IMR-90 (cell line): ENCODE measurements at regions not wholly inside any gene's neighbourhood (a gene's known extent, or its start where the extent isn't known, plus 50 kb on each side); places are given as distances from the start of the nearest gene placed in this dataset.

Source experiments
- ATAC-seq: fragments of 200-7000 bp; cut with Tn5 transposase; 2 replicates; pipeline ENCODE4 v1.9.1; 2020; ENCODE audit warnings: low read depth, mild to moderate bottlenecking, moderate library complexity
- BruUV-seq: library from RNA; stranded (reverse); fragments of 400-500 nt; replicated peaks from 2 replicates; lab custom pipeline; 2021; lab: Mats Ljungman, UMichigan
- CTCF ChIA-PET: fragments of 300-600 bp; formaldehyde crosslinking; extraction: SDS; loops from one replicate; lab custom pipeline; 2021; ENCODE audit warnings: antibody characterized with exemption; lab: Yijun Ruan, JAX
- POLR2A ChIA-PET: fragments of 300-600 bp; sonication (Branson Sonifier 250); formaldehyde crosslinking; loops from one replicate; lab custom pipeline; 2022; ENCODE audit warnings: antibody characterized with exemption; ENCODE audit not compliant: unreplicated experiment; lab: Charles Lee
- DNase-seq: peaks from one replicate; pipeline ENCODE4 v3.0.0; 2013
- H2AFZ ChIP-seq: replicated peaks from 2 replicates; pipeline ENCODE3; 2013; ENCODE audit warnings: low read length, mild to moderate bottlenecking; ENCODE audit not compliant: poor library complexity
- H2AK5ac ChIP-seq: 2 replicates; pipeline ENCODE4 v1.6.1; 2013; ENCODE audit warnings: low read depth, low read length, inconsistent platforms
- H2AK9ac ChIP-seq: replicated peaks from 2 replicates; pipeline ENCODE3; 2013; ENCODE audit warnings: mild to moderate bottlenecking, low read depth, low read length, moderate library complexity; ENCODE audit not compliant: poor library complexity
- H2BK120ac ChIP-seq: 2 replicates; pipeline ENCODE4 v1.6.1; 2013; ENCODE audit warnings: low read depth, low read length, inconsistent platforms
- H2BK15ac ChIP-seq: 3 replicates; pipeline ENCODE4 v1.6.1; 2013; ENCODE audit warnings: low read depth, low read length, inconsistent platforms
- H2BK20ac ChIP-seq: 2 replicates; pipeline ENCODE4 v1.6.1; 2013; ENCODE audit warnings: low read depth, mild to moderate bottlenecking, inconsistent platforms, low read length, moderate library complexity
- H2BK5ac ChIP-seq: 2 replicates; pipeline ENCODE4 v1.6.1; 2013; ENCODE audit warnings: mild to moderate bottlenecking, low read depth, low read length, inconsistent platforms; ENCODE audit not compliant: poor library complexity, severe bottlenecking
- H3K14ac ChIP-seq: replicated peaks from 2 replicates; pipeline ENCODE4 v1.6.1; 2013; ENCODE audit warnings: low read depth, low read length, inconsistent platforms
- H3K18ac ChIP-seq: 2 replicates; pipeline ENCODE4 v1.6.1; 2013; ENCODE audit warnings: low read depth, low read length, control low read depth
- H3K23ac ChIP-seq: 2 replicates; pipeline ENCODE4 v1.6.1; 2013; ENCODE audit warnings: low read depth, low read length, inconsistent platforms
- H3K27ac ChIP-seq: 2 replicates; pipeline ENCODE4 v1.5.1; 2013; ENCODE audit warnings: mild to moderate bottlenecking, control low read depth, low read length; ENCODE audit not compliant: insufficient read depth
- H3K27me3 ChIP-seq: 2 replicates; pipeline ENCODE4 v1.6.1; 2013; ENCODE audit warnings: low read length; ENCODE audit not compliant: control insufficient read depth, insufficient read depth
- H3K36me3 ChIP-seq: 2 replicates; pipeline ENCODE4 v1.6.1; 2013; ENCODE audit warnings: low read length, mixed read lengths; ENCODE audit not compliant: control insufficient read depth, insufficient read depth
- H3K4ac ChIP-seq: 2 replicates; pipeline ENCODE4 v1.6.1; 2013; ENCODE audit warnings: low read depth, low read length, inconsistent platforms
- H3K4me1 ChIP-seq: 2 replicates; pipeline ENCODE4 v1.6.1; 2013; ENCODE audit warnings: low read length, mixed read lengths; ENCODE audit not compliant: control insufficient read depth, insufficient read depth
- H3K4me2 ChIP-seq: 2 replicates; pipeline ENCODE4 v1.6.1; 2013; ENCODE audit warnings: low read depth, mild to moderate bottlenecking, control low read depth, low read length, moderate library complexity
- H3K4me3 ChIP-seq: 2 replicates; pipeline ENCODE4 v1.5.1; 2013; ENCODE audit warnings: low read depth, mild to moderate bottlenecking, control low read depth, low read length, moderate library complexity; ENCODE audit not compliant: insufficient read depth
- H3K56ac ChIP-seq: 2 replicates; pipeline ENCODE4 v1.6.1; 2013; ENCODE audit warnings: low read length, inconsistent platforms; ENCODE audit not compliant: insufficient read depth; ENCODE audit errors: extremely low read depth
- H3K79me1 ChIP-seq, 2 experiments: 2 replicates each; pipeline ENCODE4 v1.6.1; 2013; ENCODE audit warnings: low read length in 2 of 2, inconsistent platforms in 1 of 2, low read depth in 1 of 2
- H3K9ac ChIP-seq: 2 replicates; pipeline ENCODE4 v1.6.1; 2013; ENCODE audit warnings: low read depth, low read length, control low read depth
- H3K9me1 ChIP-seq: 2 replicates; pipeline ENCODE4 v1.6.1; 2013; ENCODE audit warnings: low read length, inconsistent platforms; ENCODE audit not compliant: insufficient read depth
- H3K9me3 ChIP-seq: 2 replicates; pipeline ENCODE4 v1.6.1; 2013; ENCODE audit warnings: low read length; ENCODE audit not compliant: control insufficient read depth, insufficient read depth
- H4K20me1 ChIP-seq: 2 replicates; pipeline ENCODE4 v1.6.1; 2013; ENCODE audit warnings: low read length, inconsistent platforms; ENCODE audit not compliant: insufficient read depth
- H4K5ac ChIP-seq: 2 replicates; pipeline ENCODE4 v1.6.1; 2013; ENCODE audit warnings: mild to moderate bottlenecking, low read depth, low read length, control low read depth
- H4K8ac ChIP-seq, 2 experiments: 2 replicates each; pipeline ENCODE4 v1.6.1; 2013; ENCODE audit warnings: low read depth in 2 of 2, low read length in 2 of 2, control low read depth in 1 of 2, inconsistent platforms in 1 of 2
- H4K91ac ChIP-seq: 2 replicates; pipeline ENCODE4 v1.6.1; 2013; ENCODE audit warnings: low read depth, low read length, inconsistent platforms; ENCODE audit not compliant: insufficient read depth
- BHLHE40 ChIP-seq: fragments of 150-350 bp; IDR thresholded peaks from 2 replicates; pipeline ENCODE4 v1.6.1; 2016; ENCODE audit warnings: mild to moderate bottlenecking, low read depth, low read length
- CEBPB ChIP-seq: IDR thresholded peaks from 2 replicates; pipeline ENCODE4 v1.6.1; 2012; ENCODE audit warnings: low read depth, low read length, improper control_type of control experiment
- CHD1 ChIP-seq: IDR thresholded peaks from 2 replicates; pipeline ENCODE4 v1.6.1; 2012; ENCODE audit warnings: low read depth, low read length, improper control_type of control experiment
- FOS ChIP-seq: fragments of 150-350 bp; IDR thresholded peaks from 2 replicates; pipeline ENCODE4 v1.6.1; 2016; ENCODE audit warnings: low read depth, low read length
- MAFK ChIP-seq: IDR thresholded peaks from 2 replicates; pipeline ENCODE4 v1.6.1; 2012; ENCODE audit warnings: low read depth, low read length, improper control_type of control experiment
- MAZ ChIP-seq: IDR thresholded peaks from 2 replicates; pipeline ENCODE4 v1.6.1; 2012; ENCODE audit warnings: low read depth, mild to moderate bottlenecking, low read length, improper control_type of control experiment, moderate library complexity, borderline replicate concordance
- MXI1 ChIP-seq: IDR thresholded peaks from 2 replicates; pipeline ENCODE4 v1.6.1; 2012; ENCODE audit warnings: low read depth, mild to moderate bottlenecking, low read length, moderate library complexity, borderline replicate concordance
- NFE2L2 ChIP-seq: fragments of 150-350 bp; IDR thresholded peaks from 2 replicates; pipeline ENCODE4 v1.6.1; 2016; ENCODE audit warnings: low read depth, mild to moderate bottlenecking, low read length
- POLR2A ChIP-seq: IDR thresholded peaks from 2 replicates; pipeline ENCODE4 v1.6.1; 2012; ENCODE audit warnings: mild to moderate bottlenecking, low read depth, low read length
- RAD21 ChIP-seq: IDR thresholded peaks from 2 replicates; pipeline ENCODE4 v1.6.1; 2012; ENCODE audit warnings: low read length, improper control_type of control experiment
- RCOR1 ChIP-seq: IDR thresholded peaks from 2 replicates; pipeline ENCODE4 v1.6.1; 2012; ENCODE audit warnings: mild to moderate bottlenecking, low read length, improper control_type of control experiment; ENCODE audit not compliant: insufficient replicate concordance
- RFX5 ChIP-seq: IDR thresholded peaks from 2 replicates; pipeline ENCODE4 v1.8.0; 2012; ENCODE audit warnings: low read depth, mild to moderate bottlenecking, low read length, moderate library complexity
- SMC3 ChIP-seq: fragments of 150-350 bp; IDR thresholded peaks from 2 replicates; pipeline ENCODE4 v1.6.1; 2016; ENCODE audit warnings: low read depth, mild to moderate bottlenecking, antibody characterized with exemption, low read length, moderate library complexity
- WGBS, 2 experiments: methylation state at CpG; one replicate each; pipeline versions ENCODE4 v1.1.5 to v1.1.7; 2013; ENCODE audit warnings: missing lambda C conversion rate in 2 of 2; ENCODE audit not compliant: insufficient read length in 1 of 2; ENCODE audit errors: extremely low coverage in 2 of 2; 5-methylcytosine and 5-hydroxymethylcytosine counted together
- dilution Hi-C: fragments of 300-500 bp; cut with HindIII; formaldehyde crosslinking; loops from one replicate; pipeline ENCODE4 v1.14.3; 2018; ENCODE audit warnings: low sequenced_read_pairs; ENCODE audit not compliant: unreplicated experiment
- in situ Hi-C: fragments of 300-500 bp; cut with MboI; formaldehyde crosslinking; loops from 3 replicates; pipeline ENCODE4 v1.14.3; 2019; ENCODE audit warnings: low sequenced_read_pairs, inconsistent platforms, mixed read lengths
- intact Hi-C: fragments of 100-400 bp; cut with micrococcal nuclease; formaldehyde crosslinking; loops from 2 replicates; pipeline ENCODE4 v1.10.0; 2022
- TF ChIP-seq, protein P1 (sequence below): conservative IDR thresholded peaks from 2 replicates; pipeline ENCODE4 v1.5.1; 2012; ENCODE audit warnings: mild to moderate bottlenecking, low read depth, low read length, improper control_type of control experiment
- TF ChIP-seq, protein P2 (sequence below): fragments of 150-350 bp; IDR thresholded peaks from 2 replicates; pipeline ENCODE4 v1.6.1; 2017; ENCODE audit warnings: mild to moderate bottlenecking, antibody characterized with exemption, low read length, low read depth
- TF ChIP-seq, protein P3 (sequence below): fragments of 150-350 bp; IDR thresholded peaks from 2 replicates; pipeline ENCODE4 v1.6.1; 2016; ENCODE audit warnings: low read depth, mild to moderate bottlenecking, low read length, moderate library complexity, borderline replicate concordance

DNA sequence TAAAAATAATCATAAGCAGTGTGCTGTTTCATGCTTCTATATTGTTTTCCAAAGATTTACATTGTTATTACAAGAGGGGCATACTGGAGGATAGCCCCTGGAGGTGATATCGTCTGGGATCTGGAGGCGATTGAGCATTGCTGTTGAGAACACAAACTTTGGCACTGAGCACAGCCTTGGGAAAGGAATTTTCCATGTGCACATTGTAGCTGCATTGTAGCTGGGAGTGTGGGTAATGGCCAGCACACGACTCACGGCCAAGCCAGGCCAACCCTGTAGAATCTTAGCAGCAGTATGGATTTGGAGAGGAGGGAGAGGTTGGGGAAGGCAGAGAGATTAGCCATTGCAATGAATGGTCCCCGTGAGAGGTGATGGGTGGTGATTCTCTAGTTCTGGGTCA lies 121.9 kb downstream of the SMIM20 start:
- H4K8ac ChIP-seq: no peak overlapping the region
- no peak overlapping the region for H3K27ac ChIP-seq
- H4K91ac ChIP-seq: no peak overlapping the region
- no peak overlapping the region for H4K5ac ChIP-seq
- H2BK120ac ChIP-seq: no peak overlapping the region
- no peak overlapping the region for H3K4me3 ChIP-seq
- peak overlapping the region; percentile 39 for H2AK9ac ChIP-seq
- no peak overlapping the region for H3K18ac ChIP-seq
- ChIA-PET POLR2A (no interaction called here), CTCF (no interaction called here)
- no peak overlapping the region for H3K56ac ChIP-seq
- intact Hi-C loops (no loop called here), dilution Hi-C loops (no loop called here), in situ Hi-C loops (no loop called here)
- no peak overlapping the region for H3K23ac ChIP-seq
- no peak overlapping the region for H3K14ac ChIP-seq
- peak overlapping the region; percentile 20; the same call in 1 of the 2 replicates for H2AK5ac ChIP-seq
- no peak overlapping the region for H2BK5ac ChIP-seq
- no peaks in the 10 kb centered on the region for H3K36me3 ChIP-seq
- no TSS peak for BruUV-seq
- H3K9me3 ChIP-seq: no peaks in the 10 kb centered on the region
- H3K79me1 ChIP-seq: no peaks in the 10 kb centered on the region
- H4K20me1 ChIP-seq: no peaks in the 10 kb centered on the region; the same call in 1 of the 2 replicates
- no peak overlapping the region for H3K9ac ChIP-seq
- TF ChIP-seq NFE2L2 (no peak), MAZ (no peak), CEBPB (no peak), CHD1 (no peak), RAD21 (no peak), SMC3 (no peak), MAFK (no peak), RCOR1 (no peak), MXI1 (no peak), BHLHE40 (no peak), FOS (no peak), RFX5 (no peak), POLR2A (no peak)
- TF ChIP-seq, protein P1, sequence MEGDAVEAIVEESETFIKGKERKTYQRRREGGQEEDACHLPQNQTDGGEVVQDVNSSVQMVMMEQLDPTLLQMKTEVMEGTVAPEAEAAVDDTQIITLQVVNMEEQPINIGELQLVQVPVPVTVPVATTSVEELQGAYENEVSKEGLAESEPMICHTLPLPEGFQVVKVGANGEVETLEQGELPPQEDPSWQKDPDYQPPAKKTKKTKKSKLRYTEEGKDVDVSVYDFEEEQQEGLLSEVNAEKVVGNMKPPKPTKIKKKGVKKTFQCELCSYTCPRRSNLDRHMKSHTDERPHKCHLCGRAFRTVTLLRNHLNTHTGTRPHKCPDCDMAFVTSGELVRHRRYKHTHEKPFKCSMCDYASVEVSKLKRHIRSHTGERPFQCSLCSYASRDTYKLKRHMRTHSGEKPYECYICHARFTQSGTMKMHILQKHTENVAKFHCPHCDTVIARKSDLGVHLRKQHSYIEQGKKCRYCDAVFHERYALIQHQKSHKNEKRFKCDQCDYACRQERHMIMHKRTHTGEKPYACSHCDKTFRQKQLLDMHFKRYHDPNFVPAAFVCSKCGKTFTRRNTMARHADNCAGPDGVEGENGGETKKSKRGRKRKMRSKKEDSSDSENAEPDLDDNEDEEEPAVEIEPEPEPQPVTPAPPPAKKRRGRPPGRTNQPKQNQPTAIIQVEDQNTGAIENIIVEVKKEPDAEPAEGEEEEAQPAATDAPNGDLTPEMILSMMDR: no peak
- TF ChIP-seq, protein P2, sequence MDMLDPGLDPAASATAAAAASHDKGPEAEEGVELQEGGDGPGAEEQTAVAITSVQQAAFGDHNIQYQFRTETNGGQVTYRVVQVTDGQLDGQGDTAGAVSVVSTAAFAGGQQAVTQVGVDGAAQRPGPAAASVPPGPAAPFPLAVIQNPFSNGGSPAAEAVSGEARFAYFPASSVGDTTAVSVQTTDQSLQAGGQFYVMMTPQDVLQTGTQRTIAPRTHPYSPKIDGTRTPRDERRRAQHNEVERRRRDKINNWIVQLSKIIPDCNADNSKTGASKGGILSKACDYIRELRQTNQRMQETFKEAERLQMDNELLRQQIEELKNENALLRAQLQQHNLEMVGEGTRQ: no peak
- TF ChIP-seq, protein P3, sequence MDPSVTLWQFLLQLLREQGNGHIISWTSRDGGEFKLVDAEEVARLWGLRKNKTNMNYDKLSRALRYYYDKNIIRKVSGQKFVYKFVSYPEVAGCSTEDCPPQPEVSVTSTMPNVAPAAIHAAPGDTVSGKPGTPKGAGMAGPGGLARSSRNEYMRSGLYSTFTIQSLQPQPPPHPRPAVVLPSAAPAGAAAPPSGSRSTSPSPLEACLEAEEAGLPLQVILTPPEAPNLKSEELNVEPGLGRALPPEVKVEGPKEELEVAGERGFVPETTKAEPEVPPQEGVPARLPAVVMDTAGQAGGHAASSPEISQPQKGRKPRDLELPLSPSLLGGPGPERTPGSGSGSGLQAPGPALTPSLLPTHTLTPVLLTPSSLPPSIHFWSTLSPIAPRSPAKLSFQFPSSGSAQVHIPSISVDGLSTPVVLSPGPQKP: no peak
- peaks cover 20% of the 10 kb centered on the region for H3K4me1 ChIP-seq
- WGBS, 2 experiments: 83% methylated on average over 2 of the region's 5 CpGs; no CpG with 5 or more reads in 1 of the 2 experiments
- peaks cover 11% of the 10 kb centered on the region for H3K9me1 ChIP-seq
- H3K4ac ChIP-seq: no peak overlapping the region; the same call in 1 of the 2 replicates
- peak overlapping the region; percentile 79 for H2AFZ ChIP-seq
- no peak overlapping the region for H3K4me2 ChIP-seq
- H3K27me3 ChIP-seq: no peaks in the 10 kb centered on the region
- DNase-seq (peak; percentile 18), ATAC-seq (no peak)
- no peak overlapping the region; the same call in 2 of the 3 replicates for H2BK15ac ChIP-seq
- no peak overlapping the region for H2BK20ac ChIP-seq
